Right cardiac atrium (tissue), 5 donors: ENCODE measurements at regions not wholly inside any gene's neighbourhood (a gene's known extent, or its start where the extent isn't known, plus 50 kb on each side); places are given as distances from the start of the nearest gene placed in this dataset.

ENCODE experiments used
- ATAC-seq, 2 donors: fragments of 200-7000 bp; cut with Tn5 transposase; one replicate each; pipeline versions ENCODE4 v1.8.0 to v1.9.1; 2020; ENCODE audit warnings: moderate library complexity in 2 of 2, mild to moderate bottlenecking in 1 of 2
- DNase-seq, 3 donors: peaks; one replicate each; pipeline ENCODE4 v3.0.0-alpha.2; 2020
- H3K27ac ChIP-seq: one replicate; pipeline ENCODE4 v1.5.1; 2013; ENCODE audit warnings: mild to moderate bottlenecking, low read length, control low read depth, moderate library complexity
- H3K27me3 ChIP-seq: one replicate; pipeline ENCODE4 v1.6.1; 2013; ENCODE audit not compliant: control insufficient read depth, insufficient read depth
- H3K4me1 ChIP-seq: one replicate; pipeline ENCODE4 v1.6.1; 2013; ENCODE audit warnings: low read length; ENCODE audit not compliant: control insufficient read depth, insufficient read depth
- H3K4me3 ChIP-seq: one replicate; pipeline ENCODE4 v1.5.1; 2013; ENCODE audit warnings: low read length, control low read depth
- H3K9me3 ChIP-seq: one replicate; pipeline ENCODE4 v1.6.1; 2013; ENCODE audit warnings: low read length; ENCODE audit not compliant: control insufficient read depth
- WGBS: extraction: QIAGEN DNeasy Blood & Tissue Kit; methylation state at CpG from one replicate; pipeline ENCODE4 v1.1.7; 2013; 5-methylcytosine and 5-hydroxymethylcytosine counted together
- intact Hi-C, 4 donors: fragments of 100-400 bp; cut with DNase I; formaldehyde crosslinking; loops; one replicate each; pipeline versions ENCODE4 v1.11.0 to v1.14.0; 2022 to 2023
- donor health status: healthy with polysubstance abuse.
- donor health status: DM: no; HTN: yes; CAD: no.
- donor health status: DM: no; HTN: no; CAD: no.
- donor health status: DM: no; HTN: yes; CAD: no; lungs with severe emphysema.
- donor health status: DM: yes; HTN: yes; CAD: no.

DNA sequence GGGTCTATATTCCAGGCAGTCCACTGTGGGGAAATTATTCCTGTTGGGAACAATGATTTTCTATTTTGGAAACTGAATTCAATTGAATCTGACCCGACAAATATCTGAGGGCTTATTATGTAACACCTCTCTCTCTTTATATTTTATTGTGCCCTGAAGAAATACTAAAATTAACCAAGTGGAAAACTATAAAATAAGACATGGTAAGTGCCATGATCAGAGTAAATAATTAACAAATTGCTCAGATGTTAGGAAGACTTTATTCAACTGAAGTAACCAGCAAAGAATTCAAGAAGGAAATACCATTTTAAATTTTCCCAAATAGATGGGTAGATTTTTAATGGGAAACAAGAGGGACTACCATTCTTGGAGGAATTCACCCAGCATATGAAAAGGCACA lies 632.9 kb downstream of the MAFB start:
- WGBS, result 58% methylated on average over 1 of the region's 1 CpG
- H3K9me3 ChIP-seq, result no peaks in the 10 kb centered on the region
- no peaks in the 10 kb centered on the region for H3K4me1 ChIP-seq
- intact Hi-C loops, result no loop called here
- no peak overlapping the region for H3K27ac ChIP-seq
- H3K4me3 ChIP-seq, result no peak overlapping the region
- DNase-seq (no peak), ATAC-seq (no peak)
- H3K27me3 ChIP-seq, result no peaks in the 10 kb centered on the region

DNA sequence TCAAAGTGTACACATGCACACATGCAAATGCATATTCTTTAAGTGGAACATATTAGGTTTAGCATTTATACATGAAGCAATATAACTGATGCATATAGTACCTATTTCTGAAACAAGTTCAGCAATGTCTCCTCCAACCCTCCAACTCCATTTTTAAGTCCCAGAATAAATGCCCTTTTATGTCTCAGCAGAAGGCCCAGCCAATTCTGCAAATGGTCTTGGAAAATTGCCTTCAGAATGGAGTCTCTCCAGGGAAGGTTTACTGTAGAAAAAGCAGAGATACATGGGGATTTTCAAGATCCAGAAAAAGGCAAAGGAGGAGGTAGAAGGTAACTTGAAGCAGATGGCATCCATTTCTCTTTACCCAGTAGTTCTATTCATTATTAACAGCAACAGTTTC lies 633.3 kb downstream of the MAFB start:
- H3K27me3 ChIP-seq, result no peaks in the 10 kb centered on the region
- no peak for ATAC-seq
- H3K9me3 ChIP-seq, result no peaks in the 10 kb centered on the region
- H3K27ac ChIP-seq, result no peak overlapping the region
- no peak overlapping the region for H3K4me3 ChIP-seq
- no peak for DNase-seq
- H3K4me1 ChIP-seq, result no peaks in the 10 kb centered on the region
- intact Hi-C loops, result no loop called here

DNA sequence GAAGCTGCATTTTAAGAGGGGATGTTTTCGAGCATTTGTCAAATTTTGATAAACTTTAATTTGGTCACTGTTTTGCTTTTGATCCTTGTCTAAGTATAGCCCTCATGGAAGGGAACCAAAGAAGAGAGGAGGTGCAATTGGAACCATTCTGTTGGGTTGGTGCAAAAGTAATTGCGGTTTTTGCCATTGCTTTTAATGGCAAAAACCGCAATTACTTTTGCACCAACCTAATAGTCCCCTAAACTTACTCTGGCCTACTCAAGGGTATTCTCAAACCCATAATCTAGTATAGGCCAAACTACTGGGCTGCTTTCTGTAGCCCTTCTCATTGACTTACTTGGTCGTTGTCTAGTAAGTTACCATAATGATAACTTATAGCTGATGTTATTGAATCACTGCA lies 634.7 kb downstream of the MAFB start:
- intact Hi-C loops, result no loop called here
- H3K4me1 ChIP-seq, result no peaks in the 10 kb centered on the region
- no peak overlapping the region for H3K27ac ChIP-seq
- WGBS, result 68% methylated on average over 4 of the region's 4 CpGs
- H3K9me3 ChIP-seq, result no peaks in the 10 kb centered on the region
- no peak overlapping the region for H3K4me3 ChIP-seq
- no peaks in the 10 kb centered on the region for H3K27me3 ChIP-seq
- DNase-seq, result no peak
- ATAC-seq, result no peak

DNA sequence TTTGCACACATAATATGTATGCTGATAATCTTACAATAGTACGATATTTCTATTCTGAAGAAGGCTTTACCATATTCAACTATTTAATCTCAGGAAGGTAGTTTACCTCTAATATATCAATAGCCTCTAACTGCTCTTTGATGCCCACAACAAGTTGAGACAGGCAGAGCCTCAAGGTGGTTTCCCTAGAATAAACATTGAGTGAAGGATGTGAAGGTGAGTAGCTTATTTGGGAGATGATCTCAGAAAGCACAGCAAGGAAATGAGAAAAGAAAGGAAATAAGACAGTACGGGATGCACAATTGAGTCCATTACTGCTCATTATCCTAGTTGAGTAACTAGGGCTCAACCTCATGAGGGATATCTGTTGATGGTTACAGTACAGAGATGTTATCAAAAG lies 638.4 kb downstream of the MAFB start:
- ATAC-seq, result no peak
- intact Hi-C loops, result no loop called here
- H3K27me3 ChIP-seq, result no peaks in the 10 kb centered on the region
- no peak overlapping the region for H3K27ac ChIP-seq
- no peaks in the 10 kb centered on the region for H3K9me3 ChIP-seq
- no peak for DNase-seq
- no peak overlapping the region for H3K4me3 ChIP-seq
- H3K4me1 ChIP-seq, result no peaks in the 10 kb centered on the region
- WGBS, result 88% methylated on average over 2 of the region's 2 CpGs

DNA sequence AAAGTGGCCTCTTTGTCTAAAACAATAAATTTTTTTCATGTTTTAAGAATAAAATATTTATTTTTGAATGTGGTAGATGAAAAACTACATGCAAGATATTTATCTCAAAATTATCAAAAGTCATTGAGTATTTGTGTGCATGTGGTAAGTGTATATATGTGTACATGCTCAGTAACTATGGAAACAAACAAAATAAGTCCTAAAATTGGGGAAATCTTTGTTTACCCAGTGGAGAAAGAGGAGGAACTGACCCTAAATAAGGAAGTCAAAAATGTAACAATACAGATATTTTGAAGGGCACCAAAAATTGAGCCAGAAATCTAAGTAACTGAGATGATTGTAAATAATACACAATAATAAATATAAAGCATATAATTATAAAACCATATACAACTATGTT lies 639.2 kb downstream of the MAFB start:
- no peak overlapping the region for H3K4me3 ChIP-seq
- no peak for ATAC-seq
- no peak for DNase-seq
- intact Hi-C loops, result no loop called here
- H3K27me3 ChIP-seq, result no peaks in the 10 kb centered on the region
- no peaks in the 10 kb centered on the region for H3K9me3 ChIP-seq
- H3K27ac ChIP-seq, result no peak overlapping the region
- H3K4me1 ChIP-seq, result no peaks in the 10 kb centered on the region

DNA sequence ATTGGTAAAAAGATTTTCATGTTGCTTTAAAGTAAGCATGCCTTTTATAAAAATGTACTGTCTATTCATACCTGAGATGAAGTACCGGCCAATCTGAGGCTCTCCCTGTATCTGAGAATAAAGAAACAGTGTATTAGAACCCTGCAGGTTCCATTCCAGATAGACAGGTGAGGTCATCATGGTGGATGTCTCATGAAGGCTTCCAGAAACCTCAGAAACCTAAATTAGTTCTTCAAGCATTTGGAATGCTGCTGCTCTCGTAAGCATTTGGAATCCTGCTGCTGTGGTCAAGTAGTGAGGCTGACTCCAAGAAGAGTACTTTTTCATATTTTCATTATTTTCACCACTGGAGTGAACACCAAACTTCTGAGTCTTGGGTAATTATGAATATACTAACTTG lies 642.3 kb downstream of the MAFB start:
- ATAC-seq (no peak), DNase-seq (no peak)
- WGBS, result 92% methylated on average over 2 of the region's 2 CpGs
- Histone ChIP-seq H3K27ac (no peak overlapping the region), H3K4me1 (no peaks in the 10 kb centered on the region), H3K27me3 (no peaks in the 10 kb centered on the region), H3K9me3 (no peaks in the 10 kb centered on the region), H3K4me3 (no peak overlapping the region)
- intact Hi-C loops, result no loop called here

DNA sequence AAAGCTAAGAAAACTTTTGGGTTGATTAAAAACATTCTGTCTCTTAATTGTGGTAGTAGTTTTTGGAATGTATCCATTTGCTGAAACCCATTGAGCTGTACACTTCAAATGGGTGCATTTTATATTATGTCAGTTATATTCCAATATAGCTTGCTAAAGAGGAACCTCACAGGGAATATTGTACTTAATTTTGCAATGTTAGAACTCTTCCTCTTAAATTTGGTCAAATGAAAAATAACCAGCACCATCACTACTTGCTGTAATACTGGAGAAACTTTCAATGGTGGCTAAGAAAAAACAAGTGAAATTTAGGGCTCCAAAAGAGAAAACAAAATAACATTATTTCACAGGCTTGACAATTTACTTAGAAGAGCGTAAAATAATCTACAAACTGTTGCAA lies 651.5 kb downstream of the MAFB start:
- ATAC-seq, result no peak
- no peaks in the 10 kb centered on the region for H3K4me1 ChIP-seq
- intact Hi-C loops, result no loop called here
- DNase-seq, result no peak
- H3K4me3 ChIP-seq, result no peak overlapping the region
- no peak overlapping the region for H3K27ac ChIP-seq
- no peaks in the 10 kb centered on the region for H3K9me3 ChIP-seq
- WGBS, result 91% methylated on average over 1 of the region's 1 CpG
- no peaks in the 10 kb centered on the region for H3K27me3 ChIP-seq

DNA sequence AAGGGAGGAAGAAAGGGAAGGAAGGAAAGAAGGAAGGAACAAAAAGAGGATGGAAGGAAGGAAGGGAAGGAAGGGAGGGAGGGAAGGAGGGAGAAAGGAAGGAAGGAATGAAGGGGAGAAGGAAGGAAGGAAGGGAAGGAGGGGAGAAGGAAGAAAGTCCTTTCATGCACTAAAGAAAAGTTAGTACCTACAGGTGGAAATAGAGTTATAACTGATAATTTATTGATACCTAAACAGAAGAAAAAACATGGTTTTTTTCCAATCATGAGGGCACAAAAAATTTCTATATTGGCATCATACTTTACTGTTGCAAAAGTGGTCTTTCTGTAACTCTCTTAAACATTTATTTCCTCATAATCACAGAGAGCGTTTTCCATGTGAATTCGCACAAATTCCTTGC lies 659.4 kb downstream of the MAFB start:
- Histone ChIP-seq H3K4me1 (no peaks in the 10 kb centered on the region), H3K4me3 (no peak overlapping the region), H3K27ac (no peak overlapping the region), H3K9me3 (no peaks in the 10 kb centered on the region), H3K27me3 (no peaks in the 10 kb centered on the region)
- intact Hi-C loops, result no loop called here
- WGBS, result 90% methylated on average over 2 of the region's 2 CpGs
- no peak for ATAC-seq
- no peak for DNase-seq

DNA sequence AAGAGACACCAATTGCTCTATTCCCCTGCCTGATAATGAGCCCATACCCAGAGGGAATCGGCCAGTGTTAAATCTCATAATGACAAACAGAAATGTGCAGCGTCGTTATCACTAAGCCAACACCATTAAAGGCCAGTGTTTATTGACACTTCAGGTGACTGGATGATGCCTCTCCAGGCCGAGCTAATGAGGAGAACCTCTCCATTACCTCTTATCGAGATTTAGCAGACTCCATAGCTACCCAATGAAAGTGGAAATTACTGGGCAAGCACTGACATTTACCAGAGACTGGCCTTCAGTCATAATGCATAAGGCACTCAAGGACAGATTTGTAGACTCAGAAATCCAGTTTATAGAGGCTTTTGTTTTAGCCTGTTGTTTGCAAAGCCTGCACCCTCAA lies 669.5 kb downstream of the MAFB start:
- 44% methylated on average over 5 of the region's 5 CpGs for WGBS
- H3K4me1 ChIP-seq, result no peaks in the 10 kb centered on the region
- H3K27ac ChIP-seq, result no peak overlapping the region

DNA sequence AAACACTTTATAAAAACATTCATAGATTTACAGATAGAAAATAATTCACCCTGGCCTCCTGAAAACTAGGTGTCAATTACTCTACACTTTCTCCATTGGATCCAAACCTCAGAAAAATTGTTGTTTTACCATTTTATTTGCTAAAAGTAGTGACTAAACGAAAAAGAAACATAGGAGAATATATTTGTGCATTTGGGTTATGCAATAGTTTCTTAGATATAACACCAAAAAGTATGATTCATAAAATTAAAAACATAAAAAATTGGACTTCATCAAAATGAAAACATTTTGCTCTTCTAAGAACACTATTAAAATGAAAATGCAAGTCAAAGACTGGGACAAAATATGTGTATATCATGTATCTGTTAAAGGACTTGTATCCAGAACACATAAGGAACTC lies 671.3 kb downstream of the MAFB start:
- ATAC-seq (no peak), DNase-seq (no peak)
- WGBS, result 61% methylated on average over 1 of the region's 1 CpG
- no peak overlapping the region for H3K27ac ChIP-seq
- intact Hi-C loops, result no loop called here
- H3K4me1 ChIP-seq, result no peaks in the 10 kb centered on the region
- no peaks in the 10 kb centered on the region for H3K27me3 ChIP-seq
- H3K9me3 ChIP-seq, result no peaks in the 10 kb centered on the region
- no peak overlapping the region for H3K4me3 ChIP-seq

More for the DNA sequence above, 669.5 kb downstream of the MAFB start:
- Histone ChIP-seq H3K27me3 (no peaks in the 10 kb centered on the region), H3K9me3 (no peaks in the 10 kb centered on the region), H3K4me3 (no peak overlapping the region)
- ATAC-seq (no peak), DNase-seq (no peak)
- intact Hi-C loops, result no loop called here

DNA sequence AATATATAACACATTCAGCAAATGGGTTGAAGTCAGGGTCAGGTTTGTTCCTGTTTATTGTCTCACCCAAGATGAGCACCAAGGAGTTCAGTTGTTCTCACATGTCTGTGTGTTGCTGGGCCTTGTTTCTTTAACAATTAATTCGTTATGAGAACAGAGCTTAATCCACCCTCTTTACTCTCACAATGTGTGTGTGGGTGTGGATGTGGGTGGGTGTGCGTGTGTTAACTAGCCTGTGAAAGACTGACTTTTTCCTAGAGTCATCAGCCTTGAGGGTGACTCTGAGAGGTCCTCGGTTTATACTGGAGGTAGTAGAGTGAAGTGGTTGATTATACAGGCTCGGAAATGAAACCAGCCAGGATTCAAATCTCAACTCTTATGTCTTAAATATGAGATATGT lies 672.1 kb downstream of the MAFB start:
- ATAC-seq (no peak), DNase-seq (no peak)
- Histone ChIP-seq H3K4me3 (no peak overlapping the region), H3K4me1 (no peaks in the 10 kb centered on the region), H3K27ac (no peak overlapping the region), H3K27me3 (no peaks in the 10 kb centered on the region), H3K9me3 (no peaks in the 10 kb centered on the region)
- intact Hi-C loops, result no loop called here
- 78% methylated on average over 4 of the region's 4 CpGs for WGBS

DNA sequence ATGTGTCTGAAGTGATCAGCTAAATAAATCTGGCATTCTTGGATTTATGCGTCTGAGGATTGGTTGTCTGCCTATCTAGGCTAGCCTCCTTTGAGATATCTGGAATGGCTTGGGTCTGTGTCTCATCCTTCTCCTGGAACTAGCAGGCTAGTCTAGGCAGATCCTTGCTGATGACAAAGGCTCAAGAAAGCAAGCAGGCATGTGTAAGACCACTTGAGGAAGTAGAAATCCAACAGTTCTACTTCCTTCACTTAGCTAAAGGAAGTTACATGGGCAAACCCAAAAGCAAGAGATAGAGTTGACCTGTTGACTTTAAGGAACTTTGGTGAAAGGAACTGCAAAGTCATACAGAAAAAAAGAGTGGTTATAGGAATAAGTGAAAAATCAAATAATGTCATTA lies 672.6 kb downstream of the MAFB start:
- Histone ChIP-seq H3K27me3 (no peaks in the 10 kb centered on the region), H3K9me3 (no peaks in the 10 kb centered on the region), H3K4me3 (no peak overlapping the region), H3K4me1 (no peaks in the 10 kb centered on the region), H3K27ac (no peak overlapping the region)
- ATAC-seq (no peak), DNase-seq (no peak)
- intact Hi-C loops, result no loop called here
- WGBS, result 93% methylated on average over 1 of the region's 1 CpG
